ENCODE measurements at regions not wholly inside any gene's neighbourhood (a gene's known extent, or its start where the extent isn't known, plus 50 kb on each side); places are given as distances from the start of the nearest gene placed in this dataset.

DNA sequence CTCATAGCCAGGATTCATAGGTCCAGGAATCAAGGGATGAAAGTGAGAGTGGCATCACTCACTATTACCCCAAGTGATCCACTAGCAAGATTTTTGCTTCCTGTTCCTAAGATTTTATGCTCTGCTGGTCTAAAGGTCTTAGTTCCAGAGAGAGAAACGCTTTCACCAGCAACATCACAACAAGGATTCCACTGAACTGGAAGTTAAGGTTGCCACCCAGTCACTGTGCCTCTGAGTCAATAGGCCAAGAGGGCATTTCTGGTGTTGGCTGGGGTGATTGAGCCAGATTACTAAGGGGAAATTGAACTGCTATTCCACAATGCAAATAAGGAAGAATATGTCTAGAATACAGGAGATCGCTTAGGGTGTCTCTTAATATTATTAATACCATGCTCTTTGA, 142.5 kb upstream of the ARID2 start:
- DNase-seq (ENCODE audit: low read depth), result no peak

- peak; percentile 4 for DNase-seq (ENCODE audit: low read depth)
These were observed 141.5 kb upstream of the ARID2 start for GRCh38 chr12:45587877-45588533.

GRCh38 chr12:45590646-45591045, 138.9 kb upstream of the ARID2 start:
- no peak for DNase-seq (ENCODE audit: low read depth)

DNA sequence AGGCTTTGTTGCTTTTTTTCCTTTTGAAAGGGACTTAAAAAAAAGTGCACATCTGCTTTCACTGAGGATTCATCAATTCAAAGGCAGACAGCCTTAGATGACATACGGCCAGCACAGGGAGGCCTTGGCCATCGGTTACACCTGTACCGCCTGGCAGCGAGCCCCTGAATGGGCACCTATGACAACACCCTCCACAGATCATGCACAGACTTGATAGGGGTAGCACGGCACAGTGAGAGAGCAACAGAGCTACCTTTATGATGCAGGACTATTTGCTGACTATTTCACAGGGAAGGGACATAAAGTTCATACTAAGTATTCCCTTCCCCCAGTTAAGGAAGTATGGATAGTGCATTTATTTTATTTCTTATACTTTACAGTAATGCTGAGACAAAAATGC, 137.9 kb upstream of the ARID2 start:
- no peak for DNase-seq (ENCODE audit: low read depth)

GRCh38 chr12:45596366-45596765, 133.1 kb upstream of the ARID2 start:
- no peak for DNase-seq (ENCODE audit: low read depth)

DNA sequence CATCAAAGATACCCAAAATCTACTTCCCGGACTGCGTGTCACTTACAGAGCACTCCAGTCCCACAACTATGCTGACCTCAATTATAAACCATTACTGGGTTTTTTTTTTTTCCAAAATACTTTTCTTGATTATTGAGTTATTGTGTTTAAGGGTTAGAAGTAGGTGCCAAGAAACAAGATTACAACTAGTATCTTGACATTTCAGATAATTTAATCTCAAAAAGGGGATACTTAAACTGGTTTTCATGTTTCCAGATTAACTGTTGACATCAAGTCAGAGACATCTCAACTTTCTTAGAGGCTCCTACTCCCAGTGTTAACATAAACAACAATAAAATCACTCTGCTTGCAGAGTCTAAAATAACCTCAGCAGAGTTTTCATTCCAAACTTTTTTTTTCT, 131.2 kb upstream of the ARID2 start:
- no peak for DNase-seq (ENCODE audit: low read depth)

- no peak for DNase-seq (ENCODE audit: low read depth)
These were observed 130.7 kb upstream of the ARID2 start for GRCh38 chr12:45598761-45599160.

DNA sequence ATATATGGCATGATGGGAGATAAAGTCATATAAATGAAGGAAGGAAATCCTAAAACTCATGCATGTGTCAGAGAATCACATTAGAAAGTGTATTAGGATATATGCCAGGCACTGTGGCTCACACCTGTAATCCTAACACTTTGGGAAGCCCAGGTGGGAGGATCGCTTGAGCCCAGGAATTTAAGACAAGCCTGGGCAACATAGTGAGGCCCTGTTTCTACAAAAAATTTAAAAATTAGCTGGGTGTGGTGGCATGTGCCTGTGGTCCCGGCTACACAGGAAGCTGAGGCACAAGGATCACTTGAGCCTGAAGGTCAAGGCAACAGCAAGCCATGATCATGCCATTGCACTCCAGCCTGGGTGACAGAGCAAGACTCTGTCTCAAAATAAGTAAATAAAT, 130.3 kb upstream of the ARID2 start:
- DNase-seq (ENCODE audit: low read depth), result no peak

- DNase-seq (ENCODE audit: low read depth), result no peak
These were observed 128.1 kb upstream of the ARID2 start for GRCh38 chr12:45601390-45601789.

GRCh38 chr12:45601888-45602287, 127.6 kb upstream of the ARID2 start:
- no peak for DNase-seq (ENCODE audit: low read depth)

- DNase-seq (ENCODE audit: low read depth), result no peak
These were observed 123.9 kb upstream of the ARID2 start for GRCh38 chr12:45605624-45606023.

- DNase-seq (ENCODE audit: low read depth), result no peak
These were observed 118.4 kb upstream of the ARID2 start for GRCh38 chr12:45611061-45611460.

GRCh38 chr12:45611495-45611894, 118.0 kb upstream of the ARID2 start:
- no peak for DNase-seq (ENCODE audit: low read depth)

GRCh38 chr12:45612044-45612794, 117.3 kb upstream of the ARID2 start:
- DNase-seq (ENCODE audit: low read depth), result peak; percentile 16

GRCh38 chr12:45613296-45613695, 116.2 kb upstream of the ARID2 start:
- no peak for DNase-seq (ENCODE audit: low read depth)

DNA sequence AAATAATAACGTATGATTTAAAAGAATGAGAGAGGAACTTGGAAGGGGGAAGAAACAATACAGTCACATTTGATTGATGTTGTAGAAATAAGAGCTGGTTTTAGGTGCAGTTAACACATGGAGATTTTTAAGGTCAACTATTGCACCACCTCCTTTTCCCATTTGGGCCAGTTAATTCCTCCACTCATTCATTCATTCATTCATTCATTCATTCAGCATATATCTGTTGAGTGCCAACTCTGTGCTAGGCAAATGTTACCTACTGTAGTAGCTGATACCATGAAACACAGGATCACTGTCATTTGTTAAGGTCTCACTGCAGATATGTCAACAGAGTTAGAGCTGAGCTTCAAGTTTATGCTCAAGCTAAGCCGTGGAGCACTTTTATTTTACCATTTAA, 115.7 kb upstream of the ARID2 start:
- no peak for DNase-seq (ENCODE audit: low read depth)

- DNase-seq (ENCODE audit: low read depth), result peak; percentile 78
These were observed 114.2 kb upstream of the ARID2 start for GRCh38 chr12:45615268-45615667.

GRCh38 chr12:45619736-45620135, 109.8 kb upstream of the ARID2 start:
- no peak for DNase-seq (ENCODE audit: low read depth)

GRCh38 chr12:45621703-45622102, 107.8 kb upstream of the ARID2 start:
- DNase-seq (ENCODE audit: low read depth), result no peak

- DNase-seq (ENCODE audit: low read depth), result no peak
These were observed 107.1 kb upstream of the ARID2 start for GRCh38 chr12:45622210-45622937.

- no peak for DNase-seq (ENCODE audit: low read depth)
These were observed 106.3 kb upstream of the ARID2 start for GRCh38 chr12:45623221-45623620.

DNA sequence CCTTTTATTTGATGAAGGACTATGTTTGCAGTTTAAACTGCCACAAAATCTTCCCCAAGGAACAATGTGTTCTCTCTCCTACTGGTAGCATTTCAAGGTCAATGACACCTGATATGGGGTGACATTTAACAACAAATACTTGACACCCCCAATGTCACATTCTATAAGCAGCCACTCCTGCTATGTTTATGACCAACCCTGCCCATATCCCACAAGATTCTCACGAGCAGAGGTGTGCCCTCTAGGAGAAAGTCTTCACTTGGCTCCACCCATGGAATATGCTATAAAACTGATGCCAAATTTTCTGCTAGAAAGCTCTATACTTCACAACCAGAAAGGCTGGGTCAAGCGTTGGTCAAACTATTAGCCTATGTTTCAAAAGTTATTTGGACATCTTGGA, 105.6 kb upstream of the ARID2 start:
- no peak for DNase-seq (ENCODE audit: low read depth)

DNA sequence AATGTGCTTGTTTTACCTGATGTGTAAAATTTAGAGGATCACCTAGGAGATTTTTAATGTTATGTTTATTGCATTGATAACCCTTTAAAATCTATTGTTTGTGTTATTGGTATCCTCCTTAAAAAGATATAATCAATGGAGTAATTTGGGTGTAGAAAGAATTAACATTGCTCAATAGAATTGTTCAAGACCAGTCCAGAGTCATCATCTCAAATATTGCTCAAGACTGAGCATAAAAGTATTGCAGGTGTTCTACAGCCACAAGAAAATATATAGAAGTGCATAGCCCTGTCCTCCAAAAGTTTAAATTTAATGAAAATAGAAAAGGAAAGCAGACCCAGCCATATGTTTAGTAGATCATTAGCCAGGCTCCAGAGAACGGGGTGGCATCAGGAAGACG, 102.5 kb upstream of the ARID2 start:
- no peak for DNase-seq (ENCODE audit: low read depth)
